Renal cortical epithelial cell (primary cell): ENCODE measurements at regions not wholly inside any gene's neighbourhood (a gene's known extent, or its start where the extent isn't known, plus 50 kb on each side); places are given as distances from the start of the nearest gene placed in this dataset.
A peak's percentile ranks its signal among the peaks of the same experiment; 100 is the strongest.

Source experiments
- DNase-seq: peaks from one replicate; pipeline ENCODE4 v3.0.0-alpha.2; 2011; ENCODE audit warnings: low read depth

DNA sequence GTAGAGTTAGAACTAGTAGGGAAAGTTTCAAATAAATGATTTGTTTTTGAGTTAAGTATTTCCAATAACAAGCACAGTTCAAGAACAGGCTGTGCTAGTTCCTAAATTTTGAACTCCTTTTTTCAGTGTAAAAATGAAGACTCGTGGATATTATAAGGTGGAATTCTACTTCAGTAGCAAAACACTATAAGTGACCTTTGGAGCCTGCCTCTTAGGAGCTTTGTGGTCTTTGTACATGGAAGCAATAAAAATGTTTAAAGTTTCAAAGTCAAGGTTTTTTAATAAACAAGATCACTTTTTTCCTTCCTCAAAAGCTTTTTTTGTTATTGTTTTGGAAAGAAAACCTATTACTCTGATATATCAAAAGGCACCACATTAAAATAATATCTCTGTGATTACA, 292.4 kb upstream of the VWC2 start:
- no peak for DNase-seq

GRCh38 chr7:49483142-49483541, 290.3 kb upstream of the VWC2 start:
- peak; percentile 15 for DNase-seq

DNA sequence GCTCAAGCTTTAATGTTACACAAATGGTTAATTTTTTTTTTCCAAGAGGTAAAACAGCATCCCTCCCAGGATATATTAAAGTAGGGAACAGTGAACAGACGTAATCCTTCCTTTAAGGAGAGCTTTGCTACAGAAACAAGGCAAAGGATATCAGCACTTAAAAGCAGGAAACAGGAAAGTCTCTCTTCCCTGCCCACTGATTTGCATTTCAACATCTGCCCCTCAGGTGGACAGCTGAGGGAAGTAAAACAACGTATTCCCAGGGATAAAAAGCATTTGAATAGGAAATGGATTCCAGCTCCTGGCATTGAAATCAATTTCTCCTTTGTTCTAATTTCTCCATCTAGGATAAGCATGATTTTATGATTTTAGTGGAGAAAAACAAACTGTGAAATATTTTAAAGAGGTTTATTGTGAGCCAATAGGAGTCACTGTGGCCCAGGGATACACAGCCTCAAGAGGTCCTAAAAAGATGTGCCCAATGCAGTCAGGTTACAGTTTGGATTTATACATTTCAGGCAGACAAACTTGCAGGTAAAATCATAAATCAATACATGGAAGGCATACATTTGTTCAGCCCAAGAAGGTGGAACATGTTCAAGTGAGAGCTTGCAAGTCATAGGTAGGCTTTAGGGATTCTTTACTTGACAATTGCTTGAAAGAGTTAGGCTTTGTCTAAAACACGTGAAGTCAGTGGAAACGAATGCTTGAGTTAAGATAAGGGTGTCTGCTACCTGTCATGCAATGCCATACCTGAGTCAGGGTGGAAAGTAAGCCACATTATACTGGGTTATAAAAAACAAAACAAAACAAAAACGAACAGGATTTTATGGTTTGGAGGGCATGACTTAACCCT, 286.2 kb upstream of the VWC2 start:
- DNase-seq: no peak

DNA sequence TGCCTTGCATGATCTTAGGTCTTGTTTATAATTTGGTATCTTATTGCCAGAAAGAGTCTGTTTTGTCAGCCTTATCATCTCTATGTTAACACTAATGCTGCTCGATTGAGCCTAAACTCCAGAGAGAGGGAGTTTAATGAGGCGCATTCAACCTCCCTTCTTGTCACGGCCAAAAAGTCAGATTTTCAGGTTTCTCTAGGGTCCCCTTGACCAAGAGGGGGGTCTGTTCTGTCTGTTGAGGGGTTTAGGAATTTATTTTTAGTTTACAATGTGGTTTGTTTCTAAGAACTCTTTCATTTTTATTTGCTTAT, 285.7 kb upstream of the VWC2 start:
- DNase-seq: no peak

DNA sequence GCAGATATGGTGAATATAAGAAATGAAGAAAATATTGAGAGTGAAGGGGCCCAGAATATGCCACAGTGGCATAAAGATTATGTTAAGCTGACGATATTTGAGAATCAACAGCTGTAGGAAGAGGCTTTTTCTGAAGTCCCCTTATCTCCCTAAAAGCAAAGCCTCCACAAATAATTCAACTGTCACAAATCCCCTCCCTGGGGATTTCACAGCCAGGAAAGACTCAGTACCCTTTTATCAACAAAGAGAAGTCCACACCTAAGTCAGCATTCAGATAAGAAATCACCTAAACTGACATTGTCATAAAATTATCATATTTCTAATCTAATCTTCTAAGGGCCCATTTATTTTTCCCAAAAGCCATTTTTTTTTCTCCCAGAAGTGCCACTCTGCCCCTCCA, 284.9 kb upstream of the VWC2 start:
- no peak for DNase-seq

DNA sequence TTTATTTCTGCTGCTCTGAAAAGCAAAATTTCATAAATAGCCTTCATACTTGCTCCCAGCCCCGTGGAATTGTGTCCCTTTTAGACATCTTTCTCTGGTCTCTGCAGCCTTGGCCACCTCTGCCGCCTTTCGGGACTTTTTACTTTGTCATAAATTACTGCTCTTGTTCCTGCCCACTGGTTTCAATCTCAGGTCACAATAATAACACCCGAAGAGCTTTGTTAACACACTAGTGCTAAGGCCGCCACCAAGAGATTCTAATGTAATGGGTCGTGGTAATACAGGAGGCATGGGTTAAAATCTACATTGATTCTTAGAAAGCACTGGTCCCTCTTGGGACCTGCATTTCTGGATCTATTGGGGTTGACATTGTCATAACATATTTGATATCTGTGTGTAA, 276.0 kb upstream of the VWC2 start:
- DNase-seq: no peak

GRCh38 chr7:49500741-49501140, 272.7 kb upstream of the VWC2 start:
- no peak for DNase-seq

DNA sequence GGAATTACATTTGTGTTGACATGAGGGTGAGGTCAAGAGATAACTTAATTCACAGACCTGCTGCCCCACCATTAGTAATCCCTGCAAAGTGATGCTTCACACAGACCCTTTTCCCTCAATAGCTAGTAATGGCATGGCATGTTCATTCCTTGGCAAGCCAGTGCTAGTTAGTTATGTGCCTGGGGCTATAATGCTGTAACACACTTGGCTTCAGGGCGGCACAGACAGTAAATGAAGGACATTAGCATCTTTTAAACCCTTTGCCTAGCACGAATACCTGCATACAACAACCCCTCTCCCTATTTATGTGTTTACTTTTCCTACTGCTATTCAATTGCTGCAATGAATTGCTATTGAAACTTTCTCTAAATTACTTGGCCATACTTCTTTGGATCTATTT, 266.2 kb upstream of the VWC2 start:
- DNase-seq: peak; percentile 13

- DNase-seq: peak; percentile 57
Measured at GRCh38 chr7:49513911-49514310, 259.5 kb upstream of the VWC2 start.

- DNase-seq: no peak
Measured at GRCh38 chr7:49520951-49521350, 252.5 kb upstream of the VWC2 start.

DNA sequence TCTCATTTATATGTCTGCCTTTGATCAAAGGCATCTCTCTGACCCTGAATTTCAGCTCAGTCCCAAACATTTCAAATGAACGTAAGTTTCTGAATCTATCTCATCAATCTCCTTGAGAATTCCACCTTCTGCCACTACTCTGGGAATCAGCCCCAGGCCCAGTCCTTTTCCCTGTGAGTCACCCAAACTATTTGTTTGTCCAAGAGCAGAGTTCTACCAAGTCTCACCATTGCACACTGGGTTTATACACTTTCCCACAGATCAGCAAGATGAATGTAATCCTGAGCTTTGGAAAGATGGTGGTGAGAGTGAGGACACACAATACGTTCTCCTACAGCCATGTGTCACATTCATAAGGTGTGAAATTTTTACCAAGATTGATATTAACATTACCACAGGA, 251.3 kb upstream of the VWC2 start:
- DNase-seq: peak; percentile 58

GRCh38 chr7:49523870-49524269, 249.6 kb upstream of the VWC2 start:
- DNase-seq: peak; percentile 22

DNA sequence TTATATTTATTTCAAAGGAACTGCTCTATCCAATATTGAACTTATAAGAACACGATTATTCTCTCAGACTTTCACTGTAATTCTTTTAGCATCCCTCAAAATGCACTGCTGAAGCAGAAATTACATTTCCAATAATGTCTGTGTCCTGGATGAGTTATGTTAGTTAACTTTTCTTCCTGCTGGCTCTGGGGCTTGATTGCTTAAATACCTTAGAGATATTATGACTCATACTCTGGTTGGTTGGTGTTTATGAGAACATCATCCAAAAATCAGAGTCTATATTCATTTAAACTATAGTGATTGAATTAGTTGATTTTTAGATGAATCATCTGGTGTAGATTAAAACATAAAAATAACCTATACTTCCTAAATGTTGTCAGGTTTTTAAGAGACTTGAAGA, 246.3 kb upstream of the VWC2 start:
- peak; percentile 9 for DNase-seq

DNA sequence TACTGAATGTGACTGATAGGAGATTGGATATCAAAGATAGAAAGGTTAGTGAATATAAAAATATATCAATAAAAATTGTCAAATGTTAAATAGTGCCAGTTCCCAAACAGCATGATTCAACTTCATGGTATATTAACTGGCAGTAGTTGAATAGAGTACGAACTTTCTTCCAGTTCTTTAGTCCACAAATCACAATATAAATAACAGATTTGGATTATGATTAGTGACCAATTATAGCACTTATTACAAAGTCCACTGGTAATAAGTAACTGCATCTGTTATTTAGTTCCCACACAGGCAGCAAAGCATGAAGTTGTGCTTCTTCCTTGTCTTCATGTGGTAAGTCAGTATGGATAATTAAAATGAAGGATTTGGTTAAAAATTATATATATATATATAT, 243.0 kb upstream of the VWC2 start:
- peak; percentile 67 for DNase-seq

DNA sequence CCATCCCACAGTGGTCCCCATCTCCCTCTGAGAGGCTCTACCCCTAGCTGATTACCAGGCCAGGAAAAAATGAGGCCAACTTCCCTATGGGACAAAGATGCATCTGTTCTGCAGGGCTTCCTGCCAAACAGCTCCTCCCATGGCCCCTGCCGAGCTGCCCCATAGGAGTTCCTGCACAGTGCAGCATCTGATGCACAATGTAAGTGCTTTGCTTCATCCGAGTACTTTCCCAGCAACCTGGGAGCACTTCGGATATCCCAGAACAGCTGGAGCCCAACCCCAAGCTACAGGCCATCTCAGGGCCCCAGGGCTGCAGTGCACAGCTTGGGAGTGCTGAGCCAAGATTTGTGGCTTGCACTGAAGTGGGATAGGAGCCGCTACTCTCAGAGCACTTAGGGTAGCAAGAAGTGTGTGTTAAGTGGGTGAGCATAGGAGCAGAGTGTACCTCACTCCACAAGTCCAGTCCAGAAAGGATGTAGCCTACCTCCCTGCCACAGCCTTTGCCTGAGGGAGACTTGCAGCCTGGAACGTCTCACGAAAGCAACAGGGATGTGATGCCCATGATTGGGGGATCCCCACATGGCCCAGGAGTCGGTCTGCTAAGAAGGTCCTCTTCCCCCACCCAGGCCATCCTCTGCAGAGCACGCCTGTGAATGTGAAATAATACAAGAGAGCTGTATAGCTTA, 209.6 kb upstream of the VWC2 start:
- no peak for DNase-seq

- no peak for DNase-seq
Measured at GRCh38 chr7:49564379-49564714, 209.1 kb upstream of the VWC2 start.

DNA sequence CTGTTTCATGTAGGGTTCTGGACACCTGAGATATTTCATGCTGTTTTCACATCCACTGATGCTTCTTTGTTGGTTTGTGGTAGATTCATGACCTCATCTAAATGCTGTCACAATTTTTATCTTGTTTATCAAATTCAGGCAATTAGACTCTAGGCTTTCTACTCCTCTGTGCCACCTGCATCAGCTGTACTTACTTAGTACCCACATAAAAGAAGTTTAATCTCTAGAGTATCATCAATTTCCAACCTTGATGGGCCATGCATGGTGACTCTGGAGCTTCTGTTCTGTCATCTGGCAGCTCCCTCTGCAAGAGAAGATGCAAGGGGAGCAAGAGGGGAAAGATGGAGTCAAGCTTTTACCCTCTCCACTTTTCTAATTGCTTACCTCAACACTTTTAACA, 195.9 kb upstream of the VWC2 start:
- DNase-seq: no peak

- DNase-seq: no peak
Measured at GRCh38 chr7:49579408-49579807, 194.0 kb upstream of the VWC2 start.

- no peak for DNase-seq
Measured at GRCh38 chr7:49580000-49580399, 193.4 kb upstream of the VWC2 start.

GRCh38 chr7:49580761-49581160, 192.7 kb upstream of the VWC2 start:
- no peak for DNase-seq

DNA sequence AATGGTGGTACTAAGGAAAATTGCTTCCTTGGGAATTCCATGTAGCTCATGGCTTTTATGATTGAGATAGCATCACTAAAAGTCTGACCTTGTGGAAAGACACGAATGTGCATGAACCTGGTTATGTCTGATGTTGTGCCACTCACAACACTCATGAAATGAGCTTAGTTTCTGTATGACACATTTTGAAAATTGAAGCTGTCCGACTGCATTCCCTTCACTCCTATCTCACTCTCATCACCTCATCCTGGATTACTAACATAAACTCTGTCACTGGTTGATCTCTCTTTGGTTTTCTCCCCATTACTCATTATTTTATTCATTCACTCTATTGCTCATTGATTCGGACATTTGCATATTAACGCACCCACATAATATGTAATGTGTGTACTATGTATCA, 190.0 kb upstream of the VWC2 start:
- DNase-seq: no peak

- no peak for DNase-seq
Measured at GRCh38 chr7:49596701-49597491, 176.5 kb upstream of the VWC2 start.

GRCh38 chr7:49597805-49598204, 175.6 kb upstream of the VWC2 start:
- no peak for DNase-seq
